Glutamatergic neuron (in vitro differentiated cells): ENCODE measurements at regions not wholly inside any gene's neighbourhood (a gene's known extent, or its start where the extent isn't known, plus 50 kb on each side); places are given as distances from the start of the nearest gene placed in this dataset.
"Not testable (repeated sequence)": the region's sequence is repeated elsewhere in the genome, so short reads cannot be mapped to it uniquely, and the experiment has no call there.

Experiments
- DNase-seq: peaks from one replicate; pipeline ENCODE4 v3.0.0; 2022
- H3K27ac Mint-ChIP-seq: one replicate; pipeline ENCODE4 v1.8.0; 2020; ENCODE audit warnings: mild to moderate bottlenecking, mixed read lengths, inconsistent platforms; ENCODE audit not compliant: unreplicated experiment
- H3K27me3 Mint-ChIP-seq: one replicate; pipeline ENCODE4 v1.8.0; 2020; ENCODE audit warnings: mild to moderate bottlenecking, moderate library complexity, mixed read lengths, inconsistent platforms; ENCODE audit not compliant: unreplicated experiment
- H3K36me3 Mint-ChIP-seq: one replicate; pipeline ENCODE4 v1.8.0; 2020; ENCODE audit warnings: mild to moderate bottlenecking, mixed read lengths, inconsistent platforms; ENCODE audit not compliant: unreplicated experiment
- H3K4me1 Mint-ChIP-seq: one replicate; pipeline ENCODE4 v1.8.0; 2020; ENCODE audit warnings: mild to moderate bottlenecking, low read depth, mixed read lengths, inconsistent platforms; ENCODE audit not compliant: unreplicated experiment
- H3K4me3 Mint-ChIP-seq: one replicate; pipeline ENCODE4 v1.8.0; 2020; ENCODE audit warnings: mild to moderate bottlenecking, mixed read lengths, inconsistent platforms; ENCODE audit not compliant: unreplicated experiment
- H3K9me3 Mint-ChIP-seq: one replicate; pipeline ENCODE4 v1.8.0; 2020; ENCODE audit warnings: mild to moderate bottlenecking, moderate library complexity, mixed read lengths, inconsistent platforms; ENCODE audit not compliant: unreplicated experiment
- CTCF ChIP-seq: fragments of 200-600 bp; sonication (generic); IDR thresholded peaks from one replicate; pipeline ENCODE4 v1.5.0; 2021; ENCODE audit not compliant: partially characterized antibody, unreplicated experiment

- Mint-ChIP-seq H3K4me1 (peaks cover 7% of the 10 kb centered on the region), H3K27ac (no peak overlapping the region), H3K4me3 (no peak overlapping the region), H3K36me3 (no peaks in the 10 kb centered on the region), H3K27me3 (no peaks in the 10 kb centered on the region), H3K9me3 (no peaks in the 10 kb centered on the region)
- TF ChIP-seq CTCF: no peak
- DNase-seq: no peak
These were observed 67.0 kb upstream of the LSAMP start for GRCh38 chr3:116512281-116512680.

- H3K4me3 Mint-ChIP-seq: no peak overlapping the region
- no peaks in the 10 kb centered on the region for H3K9me3 Mint-ChIP-seq
- no peak for TF ChIP-seq CTCF
- H3K27ac Mint-ChIP-seq: no peak overlapping the region
- peaks cover 7% of the 10 kb centered on the region for H3K4me1 Mint-ChIP-seq
- H3K27me3 Mint-ChIP-seq: no peaks in the 10 kb centered on the region
- no peak for DNase-seq
- H3K36me3 Mint-ChIP-seq: no peaks in the 10 kb centered on the region
These were observed 67.6 kb upstream of the LSAMP start for GRCh38 chr3:116512931-116513330.

GRCh38 chr3:116515973-116516372, 70.7 kb upstream of the LSAMP start:
- Mint-ChIP-seq H3K4me3 (no peak overlapping the region), H3K9me3 (no peaks in the 10 kb centered on the region), H3K27me3 (peaks cover under 1% of the 10 kb centered on the region), H3K36me3 (no peaks in the 10 kb centered on the region), H3K27ac (no peak overlapping the region), H3K4me1 (peaks cover 7% of the 10 kb centered on the region)
- no peak for TF ChIP-seq CTCF
- no peak for DNase-seq

GRCh38 chr3:116517308-116517707, 72.0 kb upstream of the LSAMP start:
- DNase-seq: no peak
- H3K27me3 Mint-ChIP-seq: peaks cover 2% of the 10 kb centered on the region
- H3K36me3 Mint-ChIP-seq: no peaks in the 10 kb centered on the region
- peaks cover 7% of the 10 kb centered on the region for H3K4me1 Mint-ChIP-seq
- no peaks in the 10 kb centered on the region for H3K9me3 Mint-ChIP-seq
- TF ChIP-seq CTCF: peak; percentile 43
- H3K4me3 Mint-ChIP-seq: no peak overlapping the region
- no peak overlapping the region for H3K27ac Mint-ChIP-seq

- H3K27me3 Mint-ChIP-seq, H3K36me3 Mint-ChIP-seq, H3K9me3 Mint-ChIP-seq, DNase-seq, H3K4me3 Mint-ChIP-seq, H3K27ac Mint-ChIP-seq, H3K4me1 Mint-ChIP-seq: not testable (repeated sequence)
These were observed 73.8 kb upstream of the LSAMP start for GRCh38 chr3:116519101-116519500.

- not testable (repeated sequence) for H3K9me3 Mint-ChIP-seq, H3K4me1 Mint-ChIP-seq, H3K27me3 Mint-ChIP-seq
These were observed 74.5 kb upstream of the LSAMP start for GRCh38 chr3:116519823-116520222.

More at GRCh38 chr3:116519823-116520222, 74.5 kb upstream of the LSAMP start:
- not testable (repeated sequence) for H3K27ac Mint-ChIP-seq, DNase-seq, H3K36me3 Mint-ChIP-seq, H3K4me3 Mint-ChIP-seq
